Neural cell (in vitro differentiated cells): ENCODE measurements at regions not wholly inside any gene's neighbourhood (a gene's known extent, or its start where the extent isn't known, plus 50 kb on each side); places are given as distances from the start of the nearest gene placed in this dataset.

Experiments
- H2AFZ ChIP-seq: fragments of 200-600, 300-800 bp; sonication (generic), shearing (Covaris generic); 2 replicates; pipeline ENCODE4 v1.6.0; 2014; ENCODE audit warnings: low read depth, mild to moderate bottlenecking, antibody characterized with exemption, low read length, moderate library complexity
- H3F3A ChIP-seq: fragments of 200-600 bp; shearing (Covaris generic); 2 replicates; pipeline ENCODE4 v1.6.1; 2016; ENCODE audit warnings: mild to moderate bottlenecking, moderate library complexity, mixed read lengths, antibody characterized with exemption, low read length; ENCODE audit not compliant: insufficient read depth, poor library complexity, severe bottlenecking
- H3K27ac ChIP-seq: fragments of 200-600, 300-800 bp; sonication (generic), shearing (Covaris generic); 2 replicates; pipeline ENCODE4 v1.5.1; 2014; ENCODE audit warnings: mild to moderate bottlenecking, low read length, moderate library complexity
- H3K27me3 ChIP-seq: fragments of 300-800, 200-600 bp; sonication (generic), shearing (Covaris generic); 2 replicates; pipeline ENCODE4 v1.6.0; 2014; ENCODE audit warnings: mild to moderate bottlenecking, low read depth, low read length, moderate library complexity; ENCODE audit not compliant: insufficient read depth
- H3K36me3 ChIP-seq: fragments of 300-800, 200-600 bp; sonication (generic), shearing (Covaris generic); 2 replicates; pipeline ENCODE4 v1.5.1; 2014; ENCODE audit warnings: mild to moderate bottlenecking, antibody characterized with exemption, low read length, moderate library complexity; ENCODE audit not compliant: insufficient read depth
- H3K4me2 ChIP-seq: fragments of 300-800, 200-600 bp; sonication (generic), shearing (Covaris generic); 2 replicates; pipeline ENCODE4 v1.6.0; 2014; ENCODE audit warnings: mild to moderate bottlenecking, low read length
- H3K4me3 ChIP-seq: fragments of 300-800, 200-600 bp; sonication (generic), shearing (Covaris generic); 2 replicates; pipeline ENCODE4 v1.5.1; 2014; ENCODE audit warnings: mild to moderate bottlenecking, low read length, moderate library complexity
- H3K79me2 ChIP-seq: fragments of 200-600 bp; shearing (Covaris generic); replicated peaks from 2 replicates; pipeline ENCODE4 v1.6.0; 2014; ENCODE audit warnings: mild to moderate bottlenecking, low read length, moderate library complexity; ENCODE audit not compliant: insufficient read depth
- H3K9ac ChIP-seq: fragments of 300-800, 200-600 bp; sonication (generic), shearing (Covaris generic); 2 replicates; pipeline ENCODE4 v1.6.1; 2016; ENCODE audit warnings: mild to moderate bottlenecking, low read length, mixed read lengths
- H3K9me2 ChIP-seq: fragments of 200-600 bp; shearing (Covaris generic); 2 replicates; pipeline ENCODE4 v1.6.1; 2016; ENCODE audit warnings: mild to moderate bottlenecking, low read length, mixed read lengths; ENCODE audit not compliant: insufficient read depth
- H3K9me3 ChIP-seq: fragments of 200-600, 300-800 bp; sonication (generic), shearing (Covaris generic); 2 replicates; pipeline ENCODE4 v1.6.1; 2016; ENCODE audit warnings: mild to moderate bottlenecking, mixed run types, low read length, moderate library complexity, mixed read lengths
- H4K20me1 ChIP-seq: fragments of 200-600 bp; shearing (Covaris generic); 2 replicates; pipeline ENCODE4 v1.6.1; 2016; ENCODE audit warnings: mild to moderate bottlenecking, mixed run types; ENCODE audit not compliant: insufficient read depth
- EP300 ChIP-seq: fragments of 450-650 bp; conservative IDR thresholded peaks from 2 replicates; pipeline ENCODE4 v1.6.1; 2014; ENCODE audit warnings: antibody characterized with exemption, mild to moderate bottlenecking, moderate library complexity; ENCODE audit not compliant: poor library complexity, severe bottlenecking
- EZH2 ChIP-seq: fragments of 200-600, 300-800 bp; shearing (Covaris generic), sonication (generic); IDR thresholded peaks from 2 replicates; pipeline ENCODE4 v1.6.1; 2014; ENCODE audit warnings: antibody characterized with exemption, low read length, borderline replicate concordance, mild to moderate bottlenecking; ENCODE audit not compliant: insufficient read depth, poor library complexity, severe bottlenecking
- MXI1 ChIP-seq: fragments of 450-650 bp; conservative IDR thresholded peaks from 2 replicates; pipeline ENCODE4 v1.6.1; 2014; ENCODE audit warnings: antibody characterized with exemption, mild to moderate bottlenecking; ENCODE audit not compliant: poor library complexity, severe bottlenecking
- POLR2AphosphoS5 ChIP-seq: IDR thresholded peaks from 2 replicates; pipeline ENCODE4 v1.6.1; 2012
- RAD21 ChIP-seq: fragments of 450-650 bp; conservative IDR thresholded peaks from 2 replicates; pipeline ENCODE4 v1.6.1; 2014; ENCODE audit warnings: antibody characterized with exemption, mild to moderate bottlenecking, moderate library complexity
- SMC3 ChIP-seq: fragments of 450-650 bp; conservative IDR thresholded peaks from 2 replicates; pipeline ENCODE4 v1.6.1; 2014; ENCODE audit warnings: antibody characterized with exemption, mild to moderate bottlenecking, moderate library complexity; ENCODE audit not compliant: poor library complexity
- TAF1 ChIP-seq: IDR thresholded peaks from 2 replicates; pipeline ENCODE4 v1.6.1; 2012; ENCODE audit warnings: low read depth
- TF ChIP-seq, protein P1 (sequence below): IDR thresholded peaks from 2 replicates; pipeline ENCODE4 v1.6.1; 2012; ENCODE audit warnings: borderline replicate concordance
- TF ChIP-seq, protein P2 (sequence below): fragments of 450-650 bp; IDR thresholded peaks from 2 replicates; pipeline ENCODE4 v1.5.1; 2014; ENCODE audit warnings: antibody characterized with exemption, mild to moderate bottlenecking, moderate library complexity; ENCODE audit not compliant: poor library complexity, severe bottlenecking

DNA sequence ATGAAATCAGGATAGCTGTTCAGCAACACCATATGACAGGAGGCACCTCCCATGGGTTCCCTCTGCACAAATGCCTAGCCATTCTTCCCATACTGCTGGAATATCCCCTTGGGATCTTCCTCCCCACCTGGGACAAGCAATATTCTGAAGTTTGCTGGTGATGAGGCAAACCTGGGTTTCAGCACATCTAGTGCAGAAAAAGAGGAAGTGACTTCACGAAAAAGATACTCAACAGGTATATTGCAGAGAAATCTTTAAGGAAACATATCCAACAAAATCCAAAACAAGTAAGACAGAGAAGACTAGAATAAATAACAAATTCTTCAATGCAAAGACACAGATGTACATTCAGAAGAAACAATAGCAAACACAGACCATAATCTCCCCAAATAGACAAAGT, 1497.0 kb downstream of the PCDH9 start:
- Histone ChIP-seq H2AFZ (no peak overlapping the region), H4K20me1 (no peaks in the 10 kb centered on the region), H3K9me3 (no peaks in the 10 kb centered on the region), H3K27me3 (no peaks in the 10 kb centered on the region), H3K36me3 (no peaks in the 10 kb centered on the region), H3K27ac (no peak overlapping the region), H3K4me3 (no peak overlapping the region), H3K9me2 (no peaks in the 10 kb centered on the region), H3F3A (no peaks in the 10 kb centered on the region), H3K4me2 (no peak overlapping the region), H3K79me2 (no peaks in the 10 kb centered on the region), H3K9ac (no peak overlapping the region)
- TF ChIP-seq POLR2AphosphoS5 (no peak), RAD21 (no peak), EZH2 (no peak), EP300 (no peak), TAF1 (no peak), SMC3 (no peak), MXI1 (no peak)
- TF ChIP-seq, protein P1, sequence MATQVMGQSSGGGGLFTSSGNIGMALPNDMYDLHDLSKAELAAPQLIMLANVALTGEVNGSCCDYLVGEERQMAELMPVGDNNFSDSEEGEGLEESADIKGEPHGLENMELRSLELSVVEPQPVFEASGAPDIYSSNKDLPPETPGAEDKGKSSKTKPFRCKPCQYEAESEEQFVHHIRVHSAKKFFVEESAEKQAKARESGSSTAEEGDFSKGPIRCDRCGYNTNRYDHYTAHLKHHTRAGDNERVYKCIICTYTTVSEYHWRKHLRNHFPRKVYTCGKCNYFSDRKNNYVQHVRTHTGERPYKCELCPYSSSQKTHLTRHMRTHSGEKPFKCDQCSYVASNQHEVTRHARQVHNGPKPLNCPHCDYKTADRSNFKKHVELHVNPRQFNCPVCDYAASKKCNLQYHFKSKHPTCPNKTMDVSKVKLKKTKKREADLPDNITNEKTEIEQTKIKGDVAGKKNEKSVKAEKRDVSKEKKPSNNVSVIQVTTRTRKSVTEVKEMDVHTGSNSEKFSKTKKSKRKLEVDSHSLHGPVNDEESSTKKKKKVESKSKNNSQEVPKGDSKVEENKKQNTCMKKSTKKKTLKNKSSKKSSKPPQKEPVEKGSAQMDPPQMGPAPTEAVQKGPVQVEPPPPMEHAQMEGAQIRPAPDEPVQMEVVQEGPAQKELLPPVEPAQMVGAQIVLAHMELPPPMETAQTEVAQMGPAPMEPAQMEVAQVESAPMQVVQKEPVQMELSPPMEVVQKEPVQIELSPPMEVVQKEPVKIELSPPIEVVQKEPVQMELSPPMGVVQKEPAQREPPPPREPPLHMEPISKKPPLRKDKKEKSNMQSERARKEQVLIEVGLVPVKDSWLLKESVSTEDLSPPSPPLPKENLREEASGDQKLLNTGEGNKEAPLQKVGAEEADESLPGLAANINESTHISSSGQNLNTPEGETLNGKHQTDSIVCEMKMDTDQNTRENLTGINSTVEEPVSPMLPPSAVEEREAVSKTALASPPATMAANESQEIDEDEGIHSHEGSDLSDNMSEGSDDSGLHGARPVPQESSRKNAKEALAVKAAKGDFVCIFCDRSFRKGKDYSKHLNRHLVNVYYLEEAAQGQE = no peak
- TF ChIP-seq, protein P2, sequence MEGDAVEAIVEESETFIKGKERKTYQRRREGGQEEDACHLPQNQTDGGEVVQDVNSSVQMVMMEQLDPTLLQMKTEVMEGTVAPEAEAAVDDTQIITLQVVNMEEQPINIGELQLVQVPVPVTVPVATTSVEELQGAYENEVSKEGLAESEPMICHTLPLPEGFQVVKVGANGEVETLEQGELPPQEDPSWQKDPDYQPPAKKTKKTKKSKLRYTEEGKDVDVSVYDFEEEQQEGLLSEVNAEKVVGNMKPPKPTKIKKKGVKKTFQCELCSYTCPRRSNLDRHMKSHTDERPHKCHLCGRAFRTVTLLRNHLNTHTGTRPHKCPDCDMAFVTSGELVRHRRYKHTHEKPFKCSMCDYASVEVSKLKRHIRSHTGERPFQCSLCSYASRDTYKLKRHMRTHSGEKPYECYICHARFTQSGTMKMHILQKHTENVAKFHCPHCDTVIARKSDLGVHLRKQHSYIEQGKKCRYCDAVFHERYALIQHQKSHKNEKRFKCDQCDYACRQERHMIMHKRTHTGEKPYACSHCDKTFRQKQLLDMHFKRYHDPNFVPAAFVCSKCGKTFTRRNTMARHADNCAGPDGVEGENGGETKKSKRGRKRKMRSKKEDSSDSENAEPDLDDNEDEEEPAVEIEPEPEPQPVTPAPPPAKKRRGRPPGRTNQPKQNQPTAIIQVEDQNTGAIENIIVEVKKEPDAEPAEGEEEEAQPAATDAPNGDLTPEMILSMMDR = no peak

DNA sequence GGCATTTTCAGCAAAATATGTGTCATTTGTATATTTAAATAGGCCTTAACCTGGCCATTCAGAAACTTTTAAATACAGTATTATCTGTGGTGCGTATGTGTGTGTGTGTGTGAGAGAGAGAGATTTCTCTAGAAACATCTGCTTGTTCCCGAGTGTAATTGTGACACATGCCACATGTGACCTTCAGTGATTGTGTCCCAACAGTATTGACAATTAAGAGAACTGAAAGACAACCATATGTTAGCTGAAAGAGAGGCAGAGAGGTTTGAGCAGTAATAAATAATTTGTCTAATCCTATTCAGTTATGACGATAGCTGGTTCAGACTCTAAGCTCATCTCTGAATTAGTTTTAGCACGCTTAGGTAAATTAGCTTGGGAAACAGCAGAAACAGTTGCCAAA, 1503.1 kb downstream of the PCDH9 start:
- no peaks in the 10 kb centered on the region for H3K79me2 ChIP-seq
- no peaks in the 10 kb centered on the region for H3F3A ChIP-seq
- TF ChIP-seq, protein P1 = no peak
- TF ChIP-seq EZH2 = no peak
- TF ChIP-seq EP300 = no peak
- TF ChIP-seq RAD21 = no peak
- TF ChIP-seq TAF1 = no peak
- no peak for TF ChIP-seq SMC3
- TF ChIP-seq MXI1 = no peak
- TF ChIP-seq, protein P2 = no peak
- TF ChIP-seq POLR2AphosphoS5 = no peak
- H3K4me2 ChIP-seq = no peak overlapping the region
- H3K9me3 ChIP-seq = no peaks in the 10 kb centered on the region
- H3K9ac ChIP-seq = no peak overlapping the region
- H3K9me2 ChIP-seq = no peaks in the 10 kb centered on the region
- H3K4me3 ChIP-seq = no peak overlapping the region
- no peaks in the 10 kb centered on the region for H3K36me3 ChIP-seq
- no peak overlapping the region for H2AFZ ChIP-seq
- H3K27ac ChIP-seq = no peak overlapping the region
- no peaks in the 10 kb centered on the region for H4K20me1 ChIP-seq
- H3K27me3 ChIP-seq = no peaks in the 10 kb centered on the region
